GM12878 (cell line): ENCODE measurements at regions not wholly inside any gene's neighbourhood (a gene's known extent, or its start where the extent isn't known, plus 50 kb on each side); places are given as distances from the start of the nearest gene placed in this dataset.

Source experiments
- CUX1 ChIP-seq: IDR thresholded peaks from 2 replicates; pipeline ENCODE4 v1.6.1; 2012; ENCODE audit warnings: improper control_type of control experiment, low read depth, low read length; ENCODE audit not compliant: insufficient replicate concordance

DNA sequence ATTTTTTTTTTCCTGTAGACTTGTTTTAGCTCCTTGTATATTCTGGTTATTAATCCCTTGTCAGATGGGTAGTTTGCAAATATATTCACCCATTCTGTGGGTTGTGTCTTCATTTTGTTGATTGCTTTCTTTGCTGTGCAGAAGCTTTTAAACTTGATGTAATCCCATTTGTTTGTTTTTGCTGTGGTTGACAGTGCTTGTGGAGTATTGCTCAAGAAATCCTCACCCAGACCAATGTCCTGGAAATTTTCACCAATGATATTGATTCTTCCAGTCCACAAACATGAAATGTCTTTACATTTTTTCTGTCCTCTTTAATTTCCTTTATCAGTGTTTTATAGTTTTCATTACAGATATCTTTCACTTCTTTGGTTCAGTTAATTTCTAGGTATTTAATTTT is 55.6 kb upstream of the MRGPRX1 start (continued):
- no peak for TF ChIP-seq CUX1
